Peyer's patch (tissue), 4 donors: ENCODE measurements at regions not wholly inside any gene's neighbourhood (a gene's known extent, or its start where the extent isn't known, plus 50 kb on each side); places are given as distances from the start of the nearest gene placed in this dataset.

ENCODE experiments used
- DNase-seq, 3 donors: peaks; one replicate each; pipeline ENCODE4 v3.0.0-alpha.2; 2017 to 2019
- H3K27ac ChIP-seq, 4 donors: fragments of 200-600 bp; sonication (generic); one replicate each; pipeline ENCODE4 v1.5.1; 2016 to 2019
- H3K27me3 ChIP-seq, 2 donors: fragments of 200-600 bp; sonication (generic); one replicate each; pipeline ENCODE4 v1.5.1; 2019
- H3K36me3 ChIP-seq, 3 donors: fragments of 200-600 bp; sonication (generic); one replicate each; pipeline ENCODE4 v1.5.1; 2016 to 2019
- H3K4me1 ChIP-seq, 4 donors: fragments of 200-600 bp; sonication (generic); one replicate each; pipeline ENCODE4 v1.5.1; 2016 to 2019
- H3K4me3 ChIP-seq, 4 donors: fragments of 200-600 bp; sonication (generic); 1 replicate in 3 of 4; 2 replicates in 1 of 4; pipeline ENCODE4 v1.5.1; 2016 to 2019; ENCODE audit warnings: mild to moderate bottlenecking in 1 of 4
- H3K9me3 ChIP-seq, 4 donors: fragments of 200-600 bp; sonication (generic); one replicate each; pipeline ENCODE4 v1.5.1; 2016 to 2019; ENCODE audit warnings: mild to moderate bottlenecking in 1 of 4
- CTCF ChIP-seq, 6 experiments: fragments of 450-650 bp in 4 of 6; fragments of 200-600 bp in 2 of 6; sonication (generic) in 1 of 6; IDR thresholded peaks; one replicate each; pipeline ENCODE4 v1.5.1; 2017 to 2019; ENCODE audit warnings: antibody characterized with exemption in 6 of 6, mild to moderate bottlenecking in 3 of 6, moderate library complexity in 1 of 6
- POLR2A ChIP-seq, 2 donors: fragments of 450-650 bp; IDR thresholded peaks; one replicate each; pipeline ENCODE4 v1.5.1; 2017; ENCODE audit warnings: antibody characterized with exemption in 2 of 2, mild to moderate bottlenecking in 2 of 2, moderate library complexity in 2 of 2

DNA sequence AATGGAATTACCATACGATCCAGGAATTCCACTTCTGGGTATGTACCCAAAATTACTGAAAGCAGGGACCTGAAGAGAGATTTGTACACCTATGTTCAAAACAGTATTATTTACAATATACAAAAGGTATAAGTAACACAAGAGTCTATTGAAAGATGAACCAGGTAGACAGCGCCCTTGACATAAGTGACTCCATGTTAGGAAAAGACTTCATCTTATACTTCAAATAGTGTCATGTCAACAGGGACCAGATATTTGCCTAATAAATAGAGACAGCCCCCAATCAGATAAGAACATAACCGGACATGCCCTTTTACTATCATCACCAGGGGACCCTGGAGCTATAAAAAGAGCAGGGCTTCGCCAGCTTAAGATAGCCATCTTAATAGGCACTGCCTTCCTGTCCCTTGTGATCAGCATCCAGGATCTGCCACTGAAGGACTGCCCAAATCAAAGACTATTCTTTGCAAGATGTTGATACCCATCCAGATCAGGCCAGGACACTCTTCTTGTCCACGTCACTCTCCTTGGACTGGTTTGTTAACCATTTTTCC is 309.0 kb upstream of the SULF2 start:
- no peak for DNase-seq
- H3K36me3 ChIP-seq = no peaks in the 10 kb centered on the region
- no peak for TF ChIP-seq CTCF (IDR thresholded peaks at IDR 0.05)
- TF ChIP-seq POLR2A (IDR thresholded peaks at IDR 0.05) = no peak
- no peaks in the 10 kb centered on the region for H3K4me1 ChIP-seq
- H3K27ac ChIP-seq = no peak overlapping the region
- H3K4me3 ChIP-seq = no peak overlapping the region
- no peaks in the 10 kb centered on the region for H3K9me3 ChIP-seq
- H3K27me3 ChIP-seq = no peaks in the 10 kb centered on the region

DNA sequence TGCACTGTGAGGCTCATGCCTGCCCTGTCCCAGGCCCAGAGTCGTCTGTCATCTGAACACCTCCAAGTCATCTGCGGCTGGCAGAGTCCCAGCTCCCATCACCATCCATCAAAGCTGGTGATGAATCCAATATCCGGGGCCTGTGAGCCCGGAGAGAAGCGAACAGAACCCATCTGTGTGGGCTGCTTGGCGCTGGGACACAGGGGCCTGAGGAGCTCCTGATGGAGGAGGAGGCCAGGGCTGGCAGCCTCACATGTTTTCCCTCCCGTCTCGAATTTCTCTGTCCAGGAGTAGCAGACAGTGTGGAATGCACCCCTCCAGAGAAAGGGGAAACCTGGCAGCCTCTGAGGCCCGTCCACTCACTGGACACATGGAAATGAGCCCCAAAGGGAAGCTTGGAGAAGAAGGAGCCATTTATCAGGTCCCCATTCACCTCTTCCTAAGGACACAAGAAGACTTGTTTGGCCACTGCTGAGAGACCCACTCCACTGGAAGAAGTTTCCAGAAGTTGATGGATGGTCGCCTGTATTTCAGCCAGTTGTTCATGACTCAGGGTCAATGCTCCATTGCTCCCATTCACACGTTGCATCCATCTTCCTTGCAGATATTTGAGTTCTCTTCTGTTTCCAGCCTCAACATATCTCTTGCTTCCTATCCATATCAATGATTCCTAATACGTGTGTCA is 307.5 kb upstream of the SULF2 start:
- H3K27me3 ChIP-seq = no peaks in the 10 kb centered on the region
- TF ChIP-seq CTCF (IDR thresholded peaks at IDR 0.05) (no peak), POLR2A (IDR thresholded peaks at IDR 0.05) (no peak)
- no peak for DNase-seq

GRCh38 chr20:48090784-48091183 is 305.5 kb upstream of the SULF2 start:
- no peak overlapping the region for H3K27ac ChIP-seq
- TF ChIP-seq CTCF (IDR thresholded peaks at IDR 0.05) (no peak), POLR2A (IDR thresholded peaks at IDR 0.05) (no peak)
- no peaks in the 10 kb centered on the region for H3K36me3 ChIP-seq
- no peak for DNase-seq
- H3K27me3 ChIP-seq = no peaks in the 10 kb centered on the region
- H3K4me1 ChIP-seq = no peaks in the 10 kb centered on the region
- no peaks in the 10 kb centered on the region for H3K9me3 ChIP-seq
- H3K4me3 ChIP-seq = no peak overlapping the region

More for the DNA sequence above, 307.5 kb upstream of the SULF2 start:
- Histone ChIP-seq H3K27ac (no peak overlapping the region), H3K36me3 (no peaks in the 10 kb centered on the region), H3K4me3 (no peak overlapping the region), H3K4me1 (no peaks in the 10 kb centered on the region), H3K9me3 (no peaks in the 10 kb centered on the region)

GRCh38 chr20:48090314-48090713 is 305.0 kb upstream of the SULF2 start:
- Histone ChIP-seq H3K4me3 (no peak overlapping the region), H3K36me3 (no peaks in the 10 kb centered on the region), H3K27me3 (no peaks in the 10 kb centered on the region), H3K4me1 (no peaks in the 10 kb centered on the region), H3K9me3 (no peaks in the 10 kb centered on the region), H3K27ac (no peak overlapping the region)
- no peak for TF ChIP-seq CTCF (IDR thresholded peaks at IDR 0.05)
- TF ChIP-seq POLR2A (IDR thresholded peaks at IDR 0.05) = no peak
- DNase-seq = no peak

DNA sequence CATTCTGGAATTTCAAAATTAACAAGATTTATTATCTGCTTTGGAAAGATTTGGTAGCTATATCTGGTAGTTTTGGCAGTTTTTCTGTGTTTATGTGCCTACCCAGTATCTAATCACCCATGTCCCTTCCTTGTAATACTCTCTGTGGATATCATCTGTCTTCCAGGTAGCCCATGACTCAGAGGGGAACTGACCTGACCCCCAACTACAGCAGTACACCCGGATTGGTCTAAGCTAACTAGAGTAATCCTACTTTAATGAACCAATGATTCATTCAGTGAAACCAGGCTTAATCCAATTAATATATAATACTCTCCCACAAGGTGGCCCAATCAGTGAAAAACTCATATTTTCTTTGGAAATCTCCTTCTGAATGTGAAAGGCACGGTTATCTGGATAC is 295.3 kb upstream of the SULF2 start:
- no peak overlapping the region for H3K27ac ChIP-seq
- H3K36me3 ChIP-seq = no peaks in the 10 kb centered on the region
- H3K27me3 ChIP-seq = no peaks in the 10 kb centered on the region
- no peak for DNase-seq
- H3K4me1 ChIP-seq = no peaks in the 10 kb centered on the region
- no peak for TF ChIP-seq POLR2A (IDR thresholded peaks at IDR 0.05)
- no peak for TF ChIP-seq CTCF (IDR thresholded peaks at IDR 0.05)
- no peak overlapping the region for H3K4me3 ChIP-seq
- peaks cover 0 to 4% (median 0%) of the 10 kb centered on the region in 4 donors for H3K9me3 ChIP-seq
